Fibroblast of skin of left biceps (primary cell): ENCODE measurements at regions not wholly inside any gene's neighbourhood (a gene's known extent, or its start where the extent isn't known, plus 50 kb on each side); places are given as distances from the start of the nearest gene placed in this dataset.
"Not testable (repeated sequence)": the region's sequence is repeated elsewhere in the genome, so short reads cannot be mapped to it uniquely, and the experiment has no call there.

ENCODE experiments used
- DNase-seq, 2 experiments: peaks; one replicate each; pipeline ENCODE4 v3.0.0-alpha.2; 2013; ENCODE audit warnings: low read depth in 2 of 2

DNA sequence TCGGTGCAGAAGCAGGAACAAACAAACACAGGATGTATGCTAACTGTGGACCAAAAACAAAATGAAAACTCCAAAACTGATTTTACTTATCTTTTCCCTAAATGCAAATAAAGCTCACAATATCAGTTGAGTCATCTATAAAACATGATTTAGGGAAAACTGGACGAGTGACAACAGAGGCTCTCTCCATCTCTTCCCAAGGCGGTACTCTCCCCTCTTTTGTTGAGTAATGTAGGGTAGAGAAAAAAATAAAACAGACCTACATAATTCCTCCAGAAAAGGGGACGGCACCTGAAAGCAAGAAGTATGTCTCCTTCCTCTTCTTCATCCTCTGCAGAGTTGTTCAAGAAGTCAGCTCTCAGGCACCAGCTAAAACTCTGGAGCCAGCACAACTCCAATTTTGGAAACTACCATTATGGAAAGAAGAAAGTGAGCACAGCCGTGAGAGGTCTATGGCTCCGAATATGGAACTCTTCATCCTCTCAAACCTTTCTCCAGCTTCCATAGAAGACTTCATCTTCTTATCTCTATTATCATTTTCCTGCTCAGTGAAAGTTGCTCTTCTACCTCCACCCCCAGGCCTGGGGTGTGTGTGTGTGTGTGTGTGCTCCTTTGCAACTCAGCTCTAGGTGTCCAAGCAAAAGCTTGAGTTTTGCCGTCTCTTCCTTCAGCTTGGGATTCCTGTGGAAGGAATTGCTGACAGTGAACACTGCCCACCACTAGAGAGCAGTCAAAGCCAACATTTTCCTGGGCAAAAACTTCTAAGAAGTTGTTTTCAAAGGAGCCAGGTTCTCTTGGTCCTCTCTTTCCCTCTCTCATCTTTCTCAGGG lies 155.4 kb downstream of the DIO2 start:
- peak in 1 of 2 experiments; percentile 22 for DNase-seq

DNA sequence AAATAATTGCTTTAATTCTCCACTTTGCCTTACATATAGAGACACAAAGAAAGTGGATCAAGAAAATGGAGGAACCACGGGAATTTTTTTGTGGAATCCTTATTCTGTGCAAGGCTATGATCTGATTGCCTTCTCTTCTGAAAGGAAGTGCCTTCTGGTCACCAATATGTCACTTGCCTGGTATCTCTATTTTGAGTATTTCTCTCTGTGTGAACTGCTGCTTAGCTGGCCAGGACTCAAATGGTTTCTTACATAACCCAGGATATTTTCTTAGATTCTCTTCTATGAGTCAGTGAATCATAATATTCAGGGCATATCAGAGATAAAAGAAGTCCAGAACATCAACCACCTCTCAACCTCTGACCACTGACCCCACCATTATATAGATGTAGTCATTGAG lies 156.1 kb downstream of the DIO2 start:
- DNase-seq, result no peak

DNA sequence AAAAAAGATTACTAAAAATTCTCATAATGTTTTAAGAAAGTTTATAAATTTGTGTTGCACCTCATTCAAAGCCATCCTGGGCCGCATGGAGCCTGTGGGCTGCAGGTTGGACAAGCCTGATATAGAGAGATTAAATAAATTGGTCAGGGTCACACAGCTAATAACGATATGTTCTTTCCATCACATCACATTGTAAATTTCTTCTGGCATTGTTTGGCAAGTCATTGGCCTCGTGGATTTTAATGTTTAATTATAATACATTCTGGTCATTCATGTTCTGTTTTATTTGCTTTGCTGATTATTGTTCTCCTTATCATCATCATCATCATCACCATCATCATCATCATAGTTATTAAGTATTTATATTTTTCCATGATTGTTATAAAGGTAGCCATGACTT lies 157.3 kb downstream of the DIO2 start:
- no peak for DNase-seq

DNA sequence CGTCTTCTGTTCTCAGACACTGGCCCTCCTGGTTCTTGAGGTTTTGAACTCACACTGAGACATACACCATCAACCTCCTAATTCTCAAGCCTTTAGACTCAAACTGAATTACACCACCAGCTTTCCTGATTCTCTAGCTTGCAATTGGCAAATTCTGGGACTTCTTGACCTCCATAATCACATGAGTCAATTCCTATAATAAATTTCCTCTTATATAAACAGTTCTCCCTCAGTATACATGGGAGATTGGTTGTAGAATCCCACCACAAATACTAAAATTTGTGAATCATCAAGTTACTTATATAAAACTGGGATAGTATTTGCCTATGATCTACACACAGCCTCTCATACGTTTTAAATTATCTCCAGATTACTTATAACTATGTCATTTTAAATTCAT lies 162.2 kb downstream of the DIO2 start:
- DNase-seq, result peak; percentile 20 to 26

DNA sequence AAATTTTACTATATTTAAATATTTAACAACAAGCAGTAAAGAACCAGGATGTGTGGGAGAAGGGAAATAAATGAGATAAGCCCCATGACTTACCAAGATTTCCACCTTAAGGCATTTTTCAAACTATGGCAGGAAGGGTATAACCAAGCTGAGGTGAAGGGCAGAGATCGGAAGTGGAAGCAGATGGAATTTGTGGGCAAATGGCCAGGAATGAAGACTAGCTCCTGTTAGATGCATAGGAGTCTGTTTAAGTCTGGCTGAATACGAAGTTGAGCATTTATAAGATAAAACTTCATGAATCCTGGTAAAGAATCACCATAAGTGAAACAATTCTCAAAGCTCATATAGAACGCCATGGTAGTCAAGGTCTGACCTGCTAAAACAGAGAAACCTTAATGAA lies 163.5 kb downstream of the DIO2 start:
- DNase-seq, result no peak

DNA sequence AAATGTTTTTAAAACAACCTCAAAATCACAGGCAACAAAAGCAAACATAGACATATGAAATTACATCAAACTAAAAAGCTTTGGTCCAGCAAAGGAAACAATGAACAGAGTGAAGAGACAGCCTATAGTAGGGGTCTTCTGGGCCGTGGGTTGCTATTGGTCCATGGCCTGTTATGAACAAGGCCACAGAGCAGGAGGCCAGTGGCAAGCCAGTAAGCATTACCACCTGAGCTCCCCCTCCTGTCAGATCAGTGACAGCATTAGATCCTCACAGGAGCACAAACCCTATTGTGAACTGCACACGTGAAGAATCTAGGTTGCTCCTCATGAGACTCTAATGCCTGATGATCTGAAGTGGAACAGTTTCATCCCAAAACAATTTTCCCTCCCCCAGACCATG lies 174.0 kb downstream of the DIO2 start:
- no peak for DNase-seq

DNA sequence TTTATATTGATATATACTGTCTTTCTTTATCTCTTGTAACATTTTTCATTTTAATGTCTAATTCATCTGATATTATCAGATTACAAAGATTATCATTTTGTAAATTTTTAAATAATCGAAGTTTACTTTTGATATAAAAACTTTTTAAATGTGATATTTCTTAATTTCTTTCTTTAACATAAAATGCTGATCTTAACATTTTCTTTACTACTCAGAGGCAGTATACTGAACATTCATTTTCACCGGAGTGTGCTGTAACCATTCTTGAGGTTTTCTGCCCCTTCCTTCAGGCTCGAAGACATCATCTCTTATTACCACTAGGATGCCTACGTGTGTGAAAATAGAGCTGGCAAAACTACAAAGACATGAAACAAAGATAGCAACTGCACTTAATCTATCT lies 186.9 kb downstream of the DIO2 start:
- no peak for DNase-seq

DNA sequence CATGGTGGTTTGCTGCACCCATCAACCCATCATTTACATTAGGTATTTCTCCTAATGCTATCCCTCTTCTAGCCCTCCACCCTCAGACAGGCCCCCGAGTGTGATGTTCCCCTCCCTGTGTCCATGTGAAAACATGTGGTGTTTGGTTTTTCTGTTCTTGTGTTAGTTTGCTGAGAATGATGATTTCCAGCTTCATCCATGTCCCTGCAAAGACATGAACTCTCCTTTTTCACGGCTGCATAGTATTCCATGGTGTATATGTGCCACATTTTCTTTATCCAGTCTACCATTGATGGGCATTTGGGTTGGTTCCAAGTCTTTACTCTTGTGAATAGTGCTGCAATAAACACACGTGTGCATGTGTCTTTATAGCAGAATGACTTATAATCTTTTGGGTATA lies 192.8 kb downstream of the DIO2 start:
- DNase-seq, result not testable (repeated sequence)

DNA sequence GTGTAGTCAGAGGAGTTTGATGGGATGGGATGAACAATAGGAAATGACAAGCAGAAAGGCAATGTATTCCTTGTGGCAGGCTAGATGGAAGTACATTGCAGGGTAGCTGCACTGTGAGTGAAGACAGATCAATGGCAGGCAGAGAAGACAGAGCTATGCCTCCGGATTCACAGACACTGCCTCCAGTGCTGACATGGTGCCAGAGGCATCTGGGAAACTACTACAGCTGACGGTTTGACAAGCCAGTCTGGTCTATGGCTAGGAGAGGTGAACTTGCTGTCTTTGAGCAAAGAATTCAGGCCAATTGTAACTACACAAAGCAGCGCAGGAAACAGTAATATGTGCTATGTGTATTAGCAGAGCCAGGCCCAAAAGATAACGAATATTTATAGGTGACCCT lies 193.5 kb downstream of the DIO2 start:
- no peak for DNase-seq

DNA sequence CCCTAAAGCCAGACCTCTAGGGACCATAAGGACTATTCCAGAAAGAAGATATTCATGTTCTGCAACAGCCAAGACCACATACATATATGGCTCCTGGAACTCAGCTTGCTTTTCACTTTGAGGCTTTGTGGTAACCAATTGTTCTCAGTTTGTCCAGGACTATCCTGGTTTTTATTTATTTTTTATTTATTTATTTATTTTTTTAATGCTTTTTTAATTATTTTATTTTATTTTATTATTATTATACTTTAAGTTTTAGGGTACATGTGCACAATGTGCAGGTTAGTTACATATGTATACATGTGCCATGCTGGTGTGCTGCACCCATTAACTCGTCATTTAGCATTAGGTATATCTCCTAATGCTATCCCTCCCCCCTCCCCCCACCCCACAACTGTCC lies 201.1 kb downstream of the DIO2 start:
- not testable (repeated sequence) for DNase-seq

DNA sequence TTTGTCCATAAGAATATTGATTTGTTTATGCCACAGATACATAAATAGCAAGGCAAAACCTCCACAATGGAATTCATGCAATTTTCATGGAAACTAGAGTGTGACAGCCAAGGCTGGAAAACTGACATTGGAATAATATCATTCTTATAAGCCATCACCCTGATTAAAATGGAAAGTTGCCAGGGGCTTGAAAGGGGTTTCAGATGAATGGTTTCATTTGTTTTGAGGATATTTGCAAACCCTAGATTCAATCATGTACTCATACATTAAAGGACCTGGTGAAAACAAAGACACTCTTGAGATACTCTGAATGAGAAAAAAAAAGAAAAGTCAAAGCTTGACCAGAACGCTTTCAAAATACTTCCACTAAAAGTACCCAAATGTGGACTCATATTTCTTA lies 205.7 kb downstream of the DIO2 start:
- no peak for DNase-seq

DNA sequence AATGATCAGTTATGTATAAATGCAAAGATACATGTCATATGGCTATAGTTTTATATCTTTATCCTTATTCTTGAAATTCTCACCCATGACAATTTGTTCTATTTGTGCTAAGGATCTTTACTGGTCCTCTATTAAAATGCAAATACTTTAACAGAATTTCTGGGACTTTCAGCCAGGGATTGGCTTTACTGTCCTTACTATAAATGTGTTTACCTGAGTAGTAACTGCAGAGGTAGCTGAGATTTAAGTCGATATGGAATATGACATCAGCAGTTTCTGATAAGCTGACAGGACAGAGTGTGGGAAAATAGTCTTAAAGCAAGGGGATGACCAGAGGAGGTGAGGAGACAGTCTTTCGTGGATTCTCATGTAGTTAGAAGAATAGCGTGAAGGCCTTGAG lies 206.4 kb downstream of the DIO2 start:
- DNase-seq, result no peak

DNA sequence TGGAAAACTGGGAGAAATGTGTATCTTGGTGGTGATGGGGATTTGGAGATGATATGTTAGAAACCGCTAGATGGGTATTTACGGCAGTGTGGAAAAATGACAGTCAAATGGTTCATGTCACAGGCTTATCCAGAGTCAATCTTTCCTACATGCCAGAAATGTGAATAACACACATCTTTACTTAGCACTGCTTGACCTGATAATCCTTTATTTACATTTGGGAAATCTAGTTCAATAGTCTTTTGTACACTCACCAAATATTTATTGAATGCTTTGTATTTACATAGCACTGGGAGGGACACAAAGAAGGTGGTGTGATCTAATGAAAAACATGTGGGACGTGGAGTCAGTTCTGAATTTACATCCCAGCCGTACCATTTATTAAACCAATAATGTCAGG lies 208.2 kb downstream of the DIO2 start:
- no peak for DNase-seq

DNA sequence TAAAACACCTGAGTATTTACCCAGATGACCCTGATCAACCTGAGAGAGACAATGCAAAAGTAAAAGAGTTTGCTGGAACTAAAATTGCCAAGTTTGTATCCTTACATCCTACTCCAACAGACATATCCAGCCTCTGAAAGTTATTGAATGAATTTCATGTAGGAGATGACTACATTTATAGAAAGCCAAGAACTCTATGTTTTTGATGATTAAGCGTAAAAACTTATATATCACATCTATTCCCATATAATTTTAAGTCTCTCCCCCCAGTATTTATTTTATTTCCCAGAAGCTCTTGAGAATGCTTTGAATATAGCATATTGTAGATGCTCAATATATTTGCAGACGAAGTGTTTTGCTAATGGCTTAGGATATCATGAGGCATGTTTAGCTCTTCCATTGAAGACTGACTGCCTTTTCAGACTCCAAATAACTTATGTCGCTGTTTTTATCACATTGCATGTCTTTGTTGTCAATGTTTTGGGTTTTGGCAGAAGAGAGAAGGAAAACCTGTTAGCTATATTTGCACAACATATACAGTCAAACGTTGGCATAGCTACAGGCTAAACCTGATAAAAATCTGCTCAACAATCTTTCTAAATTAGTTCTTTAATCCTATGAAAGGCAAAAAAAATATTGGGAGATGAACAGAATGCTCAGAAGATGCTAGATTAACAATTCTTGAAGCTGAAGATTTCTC lies 213.6 kb downstream of the DIO2 start:
- DNase-seq, result no peak

DNA sequence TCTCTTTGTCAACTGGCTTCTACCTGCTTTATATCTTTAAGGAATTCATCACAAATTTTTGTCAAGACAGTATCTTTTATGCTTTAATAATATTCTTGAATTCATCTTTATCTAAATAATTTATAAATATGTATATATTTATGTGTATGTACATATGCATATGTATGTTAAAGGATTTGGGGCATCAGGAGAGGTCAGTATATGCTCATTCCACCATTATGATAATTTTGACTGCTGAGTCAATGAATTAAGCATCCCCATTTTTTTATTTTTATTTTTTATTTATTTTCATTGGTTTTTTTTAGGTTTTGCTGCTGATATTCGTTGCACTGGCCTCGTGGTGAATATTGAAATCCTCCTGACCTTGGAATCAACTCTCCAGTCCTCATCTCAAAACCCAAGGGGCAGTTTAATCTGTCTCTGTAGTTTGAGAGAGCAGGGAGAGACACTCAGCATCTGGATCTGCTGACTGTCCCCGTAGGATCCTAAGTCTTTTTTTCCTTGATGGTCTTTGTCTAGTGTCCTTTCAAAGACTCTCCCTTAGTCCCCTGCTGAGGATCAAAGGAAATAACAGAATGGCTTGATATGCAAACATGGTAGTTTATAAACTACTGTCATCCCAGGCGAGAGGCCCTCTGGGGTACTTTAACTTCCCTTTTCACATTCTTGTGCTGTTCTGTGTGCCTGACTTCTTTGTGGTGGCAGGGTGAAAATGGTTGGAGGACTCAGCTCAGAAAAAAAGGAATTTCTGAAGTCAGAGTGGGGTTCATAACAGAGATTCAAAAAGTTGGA lies 218.7 kb downstream of the DIO2 start:
- DNase-seq, result no peak

DNA sequence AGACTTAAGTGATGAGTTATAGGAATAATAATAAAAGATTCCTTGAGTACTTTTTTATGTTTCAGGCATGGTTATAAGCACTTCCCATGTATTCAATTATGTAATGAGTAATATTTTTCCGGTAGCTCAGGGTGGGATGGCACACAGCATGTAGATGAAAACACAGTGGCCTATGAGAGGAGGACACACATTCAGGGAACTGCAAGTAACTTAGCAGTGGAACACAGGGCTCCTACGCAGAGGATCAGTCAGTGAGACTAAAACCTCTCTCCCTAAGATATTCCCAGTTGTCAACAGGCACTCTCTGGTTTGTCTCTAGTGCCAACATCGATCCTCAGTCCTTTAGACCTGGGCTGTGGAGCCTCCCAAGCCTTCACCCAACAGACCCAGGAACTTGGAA lies 219.4 kb downstream of the DIO2 start:
- no peak for DNase-seq

DNA sequence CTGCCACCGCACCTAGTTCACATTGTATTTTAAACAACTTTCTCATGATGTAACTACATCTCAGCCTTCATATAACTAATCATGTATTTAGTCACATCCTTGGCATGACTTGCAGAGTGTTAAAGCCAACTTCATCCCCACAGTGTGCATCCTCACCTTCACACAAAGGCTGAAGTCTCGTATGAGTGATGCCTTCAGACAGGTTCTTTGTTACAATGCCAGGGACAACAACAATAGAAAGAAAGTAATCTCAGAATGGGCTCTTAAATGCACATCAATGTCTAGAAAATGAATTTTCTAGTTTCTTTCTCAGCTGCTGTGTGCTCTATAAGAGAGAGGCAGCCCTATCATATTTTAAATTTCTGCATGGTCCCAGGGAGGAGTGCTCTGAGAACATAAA lies 221.3 kb downstream of the DIO2 start:
- no peak for DNase-seq

DNA sequence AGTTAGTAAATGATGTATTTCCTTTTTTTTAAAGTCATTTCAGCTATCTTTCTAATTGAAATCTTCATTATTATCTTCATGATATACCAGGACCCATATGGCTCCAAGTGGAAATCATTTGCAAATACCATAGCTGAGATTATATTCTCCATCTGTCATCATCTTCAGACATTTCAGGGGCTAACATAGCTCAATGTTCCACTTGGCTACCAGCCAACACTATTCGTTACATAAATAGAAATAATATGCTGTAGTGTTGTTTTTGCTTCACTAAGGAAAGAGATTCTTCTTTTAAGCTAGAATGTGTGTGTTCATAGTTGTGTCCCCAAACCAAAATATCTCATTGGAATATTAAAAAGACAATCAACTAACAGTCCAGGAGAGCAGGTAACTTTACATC lies 225.1 kb downstream of the DIO2 start:
- no peak for DNase-seq

DNA sequence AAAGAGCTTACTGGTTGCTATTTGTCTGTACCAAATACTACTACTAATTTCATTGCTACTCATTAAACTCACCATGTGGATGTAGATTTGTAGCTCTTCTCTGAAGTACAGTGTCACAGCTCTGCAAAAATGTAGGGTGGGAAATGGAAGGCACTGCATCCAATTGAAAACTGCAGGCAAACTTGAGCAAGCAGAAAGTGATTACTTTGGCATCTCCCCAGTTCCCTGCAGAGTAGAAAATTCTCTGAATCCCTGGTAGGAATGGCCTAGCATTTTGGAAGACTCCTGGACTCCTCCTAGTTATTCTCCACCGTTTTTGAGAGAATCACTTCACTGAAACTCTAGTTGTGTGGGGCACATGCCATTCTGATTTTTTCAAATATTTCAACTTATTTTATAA lies 239.1 kb downstream of the DIO2 start:
- no peak for DNase-seq

DNA sequence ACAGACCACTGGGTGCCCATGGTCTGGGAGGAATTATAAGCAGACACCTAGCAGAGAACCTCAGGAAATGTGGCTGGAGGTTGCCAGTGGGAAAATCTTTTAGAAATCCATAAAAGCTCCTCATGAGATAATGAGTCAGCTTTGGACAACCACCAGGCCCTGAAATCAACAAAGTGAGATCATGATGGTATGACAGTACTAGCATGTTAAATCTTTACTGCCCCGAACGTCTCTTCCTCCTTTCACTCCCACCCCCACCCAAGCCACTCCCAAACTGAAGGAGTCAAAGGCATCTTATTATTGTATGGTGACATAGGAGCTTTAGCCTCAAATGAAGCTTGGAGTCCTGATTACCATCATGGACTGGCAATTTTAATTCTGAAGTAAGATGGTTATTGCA lies 240.0 kb downstream of the DIO2 start:
- DNase-seq, result no peak

DNA sequence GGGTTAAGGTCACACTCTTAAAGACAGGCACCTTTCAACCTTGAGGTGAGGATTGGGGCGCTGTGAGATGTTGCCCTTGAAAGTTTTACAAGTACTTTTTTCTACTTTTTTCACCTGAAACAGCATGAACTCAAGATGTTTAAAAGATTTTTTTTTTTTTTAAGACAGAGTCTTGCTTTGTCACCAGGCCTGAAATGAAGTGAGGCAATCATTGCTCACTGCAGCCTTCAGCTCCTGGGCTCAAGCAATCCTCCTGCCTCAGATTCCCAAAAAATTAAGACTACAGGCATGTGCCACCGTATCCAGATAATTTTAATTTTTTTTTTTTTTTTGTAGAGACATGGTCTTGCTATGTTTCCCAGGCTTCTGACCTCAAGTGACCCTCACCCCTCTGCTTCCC lies 243.9 kb downstream of the DIO2 start:
- DNase-seq, result no peak

DNA sequence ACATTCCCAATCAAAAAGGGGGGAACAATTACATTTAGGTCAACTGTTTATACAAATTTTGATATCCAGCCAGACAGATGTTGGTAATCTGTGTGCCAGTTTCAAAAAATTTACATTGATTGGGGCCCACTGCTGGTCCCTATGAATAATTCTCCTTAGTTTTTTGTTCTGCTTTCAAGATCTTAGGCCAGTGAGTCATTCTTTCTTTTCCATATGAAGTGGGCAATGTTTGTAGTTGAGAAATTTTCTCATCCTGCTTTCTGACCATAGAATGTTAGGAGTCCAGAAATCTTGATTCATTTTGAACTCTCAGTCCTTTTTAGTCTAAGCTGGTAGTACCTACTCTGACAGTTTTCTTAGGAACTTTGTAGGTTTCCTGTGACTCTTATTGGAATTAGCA lies 244.3 kb downstream of the DIO2 start:
- no peak for DNase-seq

DNA sequence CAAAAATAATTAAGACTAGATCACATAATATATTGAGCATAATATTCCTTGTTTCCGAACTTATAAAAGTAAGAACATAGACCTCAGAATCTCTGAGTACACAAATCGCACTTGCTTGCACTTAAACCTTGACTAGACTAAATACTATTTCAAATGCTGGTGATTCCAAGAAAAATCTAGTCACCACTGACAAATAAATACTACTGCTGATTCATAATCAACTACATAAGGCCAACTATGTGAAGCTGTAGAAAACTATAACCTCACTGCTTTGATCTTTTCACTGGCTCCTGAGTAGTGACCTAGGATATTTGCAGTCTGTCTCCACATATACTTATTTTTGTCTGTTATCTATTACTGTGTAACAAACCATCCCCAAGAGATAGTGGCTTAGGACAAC lies 245.4 kb downstream of the DIO2 start:
- no peak for DNase-seq
